H1 (cell line): ENCODE measurements at regions not wholly inside any gene's neighbourhood (a gene's known extent, or its start where the extent isn't known, plus 50 kb on each side); places are given as distances from the start of the nearest gene placed in this dataset.

ENCODE experiments used
- CTCF ChIA-PET: fragments of 300-600 bp; sonication (Branson Sonifier 250); formaldehyde crosslinking; loops from one replicate; lab custom pipeline; 2021; ENCODE audit not compliant: partially characterized antibody; lab: Charles Lee
- POLR2A ChIA-PET: fragments of 300-600 bp; sonication (Branson Sonifier 250); formaldehyde crosslinking; loops from one replicate; lab custom pipeline; 2021; ENCODE audit warnings: inconsistent platforms; ENCODE audit not compliant: partially characterized antibody; lab: Charles Lee
- DNase-seq, 2 experiments: peaks; one replicate each; pipeline versions ENCODE4 v3.0.0 to v3.0.0-alpha.2; 2010 to 2022; ENCODE audit warnings: low spot score in 2 of 2, low read depth in 1 of 2, mixed read lengths in 1 of 2
- FAIRE-seq: peaks from 2 replicates; lab custom pipeline; 2011; peaks lifted over from hg19 to GRCh38; lab: Jason Lieb, UNC
- H2AFZ ChIP-seq: 2 replicates; pipeline ENCODE4 v1.8.1; 2012; ENCODE audit warnings: low read length, inconsistent platforms
- H2AK5ac ChIP-seq: 2 replicates; pipeline ENCODE4 v1.6.1; 2013; ENCODE audit warnings: low read depth, low read length
- H2BK120ac ChIP-seq: replicated peaks from 2 replicates; pipeline ENCODE3; 2013; ENCODE audit warnings: low read depth, low read length, inconsistent platforms
- H2BK12ac ChIP-seq: 2 replicates; pipeline ENCODE4 v1.6.1; 2013; ENCODE audit warnings: low read depth, low read length
- H2BK15ac ChIP-seq: 2 replicates; pipeline ENCODE4 v1.6.1; 2013; ENCODE audit warnings: low read length
- H2BK20ac ChIP-seq: 2 replicates; pipeline ENCODE4 v1.6.1; 2013; ENCODE audit warnings: low read length
- H2BK5ac ChIP-seq: 2 replicates; pipeline ENCODE4 v1.6.1; 2013; ENCODE audit warnings: low read depth, low read length
- H3K14ac ChIP-seq: 2 replicates; pipeline ENCODE4 v1.6.1; 2013; ENCODE audit warnings: inconsistent platforms; ENCODE audit not compliant: insufficient read length
- H3K18ac ChIP-seq: 2 replicates; pipeline ENCODE4 v1.6.1; 2013; ENCODE audit warnings: low read length; ENCODE audit errors: extremely low read depth
- H3K23ac ChIP-seq: 2 replicates; pipeline ENCODE4 v1.6.1; 2013; ENCODE audit warnings: inconsistent platforms; ENCODE audit not compliant: insufficient read length
- H3K23me2 ChIP-seq: 2 replicates; pipeline ENCODE4 v1.6.1; 2013; ENCODE audit warnings: low read depth, low read length
- H3K27ac ChIP-seq: 2 replicates; pipeline ENCODE4 v1.6.1; 2011; ENCODE audit warnings: low read depth, low read length, inconsistent platforms
- H3K27me3 ChIP-seq, 4 experiments: replicated peaks in 1 of 4; 1 replicate in 1 of 4; 2 replicates in 3 of 4; pipeline versions ENCODE4 v1.6.1 to v1.8.1; 2011 to 2013; ENCODE audit warnings: low read length in 3 of 4, mild to moderate bottlenecking in 3 of 4, inconsistent platforms in 2 of 4, mixed read lengths in 2 of 4, moderate library complexity in 1 of 4; ENCODE audit not compliant: control insufficient read depth in 3 of 4, insufficient read depth in 3 of 4; ENCODE audit errors: extremely low read depth in 1 of 4
- H3K36me3 ChIP-seq, 4 experiments: 2 replicates each; pipeline versions ENCODE4 v1.6.1 to v1.8.1; 2011 to 2013; ENCODE audit warnings: mild to moderate bottlenecking in 4 of 4, low read length in 3 of 4, moderate library complexity in 2 of 4, control low read depth in 1 of 4, inconsistent platforms in 1 of 4; ENCODE audit not compliant: insufficient read depth in 4 of 4, control insufficient read depth in 2 of 4
- H3K4ac ChIP-seq: replicated peaks from 2 replicates; pipeline ENCODE3; 2013; ENCODE audit warnings: low read length, low read depth, mixed read lengths, inconsistent platforms; ENCODE audit not compliant: insufficient read length
- H3K4me1 ChIP-seq, 4 experiments: replicated peaks in 1 of 4; 1 replicate in 1 of 4; 2 replicates in 3 of 4; pipeline versions ENCODE4 v1.6.1 to v1.8.1; 2011 to 2013; ENCODE audit warnings: low read length in 3 of 4, inconsistent platforms in 2 of 4, mixed read lengths in 1 of 4; ENCODE audit not compliant: insufficient read depth in 4 of 4, control insufficient read depth in 3 of 4
- H3K4me2 ChIP-seq, 2 experiments: 2 replicates each; pipeline versions ENCODE4 v1.6.1 to v1.8.1; 2011 to 2013; ENCODE audit warnings: low read depth in 2 of 2, low read length in 2 of 2, control low read depth in 1 of 2, inconsistent platforms in 1 of 2, mild to moderate bottlenecking in 1 of 2; ENCODE audit not compliant: insufficient read depth in 1 of 2
- H3K4me3 ChIP-seq, 4 experiments: fragments of 200-600, 300-600 bp in 1 of 4; sonication (generic), shearing (Covaris generic), sonication (Bioruptor Twin) in 1 of 4; 2 replicates each; pipeline versions ENCODE4 v1.5.1 to v1.8.1; 2011 to 2016; ENCODE audit warnings: low read length in 4 of 4, low read depth in 3 of 4, control low read depth in 2 of 4, inconsistent platforms in 2 of 4, mild to moderate bottlenecking in 2 of 4, mixed read lengths in 1 of 4, moderate library complexity in 1 of 4; ENCODE audit not compliant: insufficient read depth in 2 of 4; ENCODE audit errors: extremely low read depth in 1 of 4
- H3K56ac ChIP-seq: replicated peaks from 2 replicates; pipeline ENCODE3; 2013; ENCODE audit warnings: low read depth, mild to moderate bottlenecking, mixed read lengths, low read length, inconsistent platforms; ENCODE audit not compliant: insufficient read length
- H3K79me1 ChIP-seq: 2 replicates; pipeline ENCODE4 v1.6.1; 2013; ENCODE audit warnings: low read depth, low read length, control low read depth
- H3K79me2 ChIP-seq, 2 experiments: 2 replicates each; pipeline versions ENCODE4 v1.6.1 to v1.8.1; 2012 to 2013; ENCODE audit warnings: low read length in 2 of 2, mild to moderate bottlenecking in 2 of 2, inconsistent platforms in 1 of 2; ENCODE audit not compliant: insufficient read depth in 2 of 2, control insufficient read depth in 1 of 2
- H3K9ac ChIP-seq, 4 experiments: replicated peaks in 1 of 4; 1 replicate in 1 of 4; 2 replicates in 3 of 4; pipeline versions ENCODE4 v1.6.1 to v1.8.1; 2011 to 2013; ENCODE audit warnings: low read depth in 3 of 4, low read length in 3 of 4, control low read depth in 2 of 4, mild to moderate bottlenecking in 2 of 4, moderate library complexity in 2 of 4, inconsistent platforms in 1 of 4; ENCODE audit errors: extremely low read depth in 1 of 4
- H3K9me3 ChIP-seq, 2 experiments: 2 replicates each; pipeline versions ENCODE4 v1.6.1 to v1.8.1; 2012 to 2013; ENCODE audit warnings: mild to moderate bottlenecking in 2 of 2, moderate library complexity in 2 of 2, control low read depth in 1 of 2, inconsistent platforms in 1 of 2, low read depth in 1 of 2, low read length in 1 of 2, mixed read lengths in 1 of 2; ENCODE audit not compliant: insufficient read depth in 2 of 2
- H4K20me1 ChIP-seq, 2 experiments: replicated peaks in 1 of 2; 2 replicates each; pipeline versions ENCODE3 to v1.8.1; 2011 to 2013; ENCODE audit warnings: inconsistent platforms in 2 of 2, low read length in 2 of 2, mild to moderate bottlenecking in 1 of 2; ENCODE audit not compliant: insufficient read depth in 2 of 2, control insufficient read depth in 1 of 2
- H4K5ac ChIP-seq: 2 replicates; pipeline ENCODE4 v1.6.1; 2013; ENCODE audit warnings: low read length, low read depth, mixed read lengths, inconsistent platforms; ENCODE audit not compliant: insufficient read length
- H4K8ac ChIP-seq: 2 replicates; pipeline ENCODE4 v1.8.0; 2013; ENCODE audit warnings: mild to moderate bottlenecking, moderate library complexity, low read length, inconsistent platforms; ENCODE audit not compliant: insufficient read depth; ENCODE audit errors: extremely low read depth
- H4K91ac ChIP-seq: replicated peaks from 2 replicates; pipeline ENCODE3; 2013; ENCODE audit warnings: low read length, mixed read lengths, inconsistent platforms; ENCODE audit not compliant: insufficient read length
- RNF2 ChIP-seq: fragments of 200-900, 300-1000 bp; sonication (generic); IDR thresholded peaks from 2 replicates; pipeline ENCODE4 v1.7.1; 2016; ENCODE audit warnings: borderline replicate concordance, low read depth, mild to moderate bottlenecking, antibody characterized with exemption, low read length; ENCODE audit not compliant: poor library complexity, severe bottlenecking; ENCODE audit errors: missing control alignments
- SIX5 ChIP-seq: IDR thresholded peaks from 2 replicates; pipeline ENCODE4 v1.6.1; 2011; ENCODE audit warnings: mild to moderate bottlenecking, low read depth, low read length
- TBP ChIP-seq: IDR thresholded peaks from 2 replicates; pipeline ENCODE4 v1.6.1; 2011; ENCODE audit warnings: low read depth, low read length, improper control_type of control experiment
- WGBS, 2 experiments: shearing (Covaris generic) in 1 of 2; methylation state at CpG; one replicate each; pipeline versions ENCODE4 v1.1.6 to v1.1.7; 2013 to 2015; ENCODE audit warnings: low lambda C conversion rate in 2 of 2, mixed read lengths in 2 of 2, inconsistent platforms in 1 of 2, low coverage in 1 of 2, missing lambda C conversion rate in 1 of 2; ENCODE audit not compliant: insufficient replicate concordance in 2 of 2, insufficient coverage in 1 of 2, insufficient read length in 1 of 2; ENCODE audit errors: extremely low coverage in 1 of 2, missing lambda C conversion rate in 1 of 2; 5-methylcytosine and 5-hydroxymethylcytosine counted together
- TF ChIP-seq, protein P1 (sequence below): IDR thresholded peaks from 2 replicates; pipeline ENCODE4 v1.6.1; 2011; ENCODE audit warnings: low read length, improper control_type of control experiment

DNA sequence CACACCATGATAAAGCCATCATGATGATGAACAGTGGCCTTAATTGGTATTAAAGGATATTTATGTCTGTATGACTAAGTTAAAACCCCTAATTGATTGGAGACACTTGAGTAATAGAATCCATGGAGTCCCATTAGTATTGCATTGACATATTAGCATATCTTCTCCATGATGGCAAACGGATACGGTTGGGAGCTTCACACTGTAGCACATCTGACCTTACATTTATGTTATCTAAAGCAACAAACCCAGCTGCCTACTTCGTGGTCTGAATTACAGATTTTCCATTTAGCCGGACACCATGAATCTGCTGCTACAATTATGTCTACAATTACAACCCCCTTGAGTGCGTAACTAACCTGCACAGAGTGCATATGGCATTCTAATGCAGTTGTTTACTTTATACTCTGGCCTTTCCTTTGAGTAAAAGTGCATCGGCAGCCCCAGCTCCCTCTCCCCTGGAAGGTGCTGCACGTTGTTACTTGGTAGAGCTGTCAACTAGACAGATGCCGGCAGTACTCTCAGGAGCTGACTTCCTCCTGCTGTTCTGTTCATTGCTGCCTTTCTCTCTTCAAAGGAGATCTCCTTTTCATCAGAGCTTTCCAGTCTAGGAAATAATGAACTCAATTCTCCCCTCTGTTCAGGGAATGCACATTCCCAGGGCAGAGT, 92.1 kb downstream of the LRRC30 start:
- no peaks in the 10 kb centered on the region for H3K79me1 ChIP-seq
- H3K36me3 ChIP-seq = no peaks in the 10 kb centered on the region
- no peaks in the 10 kb centered on the region; a peak in 1 of 7 replicates for H3K4me1 ChIP-seq
- H3K27me3 ChIP-seq = no peaks in the 10 kb centered on the region
- DNase-seq = no peak
- no peak overlapping the region for H3K18ac ChIP-seq
- H3K23me2 ChIP-seq = peaks cover 5% of the 10 kb centered on the region; the same call in 1 of the 2 replicates
- POLR2A ChIA-PET = no interaction called here
- H2BK5ac ChIP-seq = no peak overlapping the region
- H3K4me2 ChIP-seq = no peak overlapping the region
- no peak overlapping the region for H2BK20ac ChIP-seq
- no peak for TF ChIP-seq SIX5
- TF ChIP-seq TBP = no peak
- TF ChIP-seq, protein P1, sequence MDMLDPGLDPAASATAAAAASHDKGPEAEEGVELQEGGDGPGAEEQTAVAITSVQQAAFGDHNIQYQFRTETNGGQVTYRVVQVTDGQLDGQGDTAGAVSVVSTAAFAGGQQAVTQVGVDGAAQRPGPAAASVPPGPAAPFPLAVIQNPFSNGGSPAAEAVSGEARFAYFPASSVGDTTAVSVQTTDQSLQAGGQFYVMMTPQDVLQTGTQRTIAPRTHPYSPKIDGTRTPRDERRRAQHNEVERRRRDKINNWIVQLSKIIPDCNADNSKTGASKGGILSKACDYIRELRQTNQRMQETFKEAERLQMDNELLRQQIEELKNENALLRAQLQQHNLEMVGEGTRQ = no peak
- TF ChIP-seq RNF2 = no peak
- H4K8ac ChIP-seq = no peak overlapping the region
- no peak overlapping the region for H3K23ac ChIP-seq
- WGBS, 2 experiments = 88% methylated on average over 8 of the region's 8 CpGs; no CpG with 5 or more reads in 1 of the 2 experiments
- no peaks in the 10 kb centered on the region for H3K9me3 ChIP-seq
- no peak overlapping the region for H2BK15ac ChIP-seq
- no peak overlapping the region for H3K9ac ChIP-seq
- no peak overlapping the region for H2BK12ac ChIP-seq
- CTCF ChIA-PET = interaction anchor here (0.6 to 2.2 kb wide), 5 partner anchors 44 to 133 kb away, joined by 3 to 9 read pairs (median 3); no protein-coding TSS in a partner anchor
- H3K27ac ChIP-seq = no peak overlapping the region
- no peak overlapping the region for H4K91ac ChIP-seq
- no peak for FAIRE-seq
- H3K79me2 ChIP-seq = no peaks in the 10 kb centered on the region
- H2AK5ac ChIP-seq = no peak overlapping the region
- no peak overlapping the region for H4K5ac ChIP-seq
- no peak overlapping the region for H3K14ac ChIP-seq
- no peak overlapping the region for H3K4me3 ChIP-seq
- H2AFZ ChIP-seq = no peak overlapping the region
- peaks cover 0 to 2% of the 10 kb centered on the region in 2 experiments for H4K20me1 ChIP-seq
- no peak overlapping the region for H2BK120ac ChIP-seq
- H3K4ac ChIP-seq = no peak overlapping the region
- H3K56ac ChIP-seq = no peak overlapping the region
